ENCODE measurements at regions not wholly inside any gene's neighbourhood (a gene's known extent, or its start where the extent isn't known, plus 50 kb on each side); places are given as distances from the start of the nearest gene placed in this dataset.
A peak's percentile ranks its signal among the peaks of the same experiment; 100 is the strongest.
"Not testable (repeated sequence)": the region's sequence is repeated elsewhere in the genome, so short reads cannot be mapped to it uniquely, and the experiment has no call there.

GRCh38 chr20:25987073-25987927 is 290.6 kb upstream of the ZNF337 start:
- DNase-seq = peak in 4 of 5 experiments; percentile 27 to 59 (median 50)

GRCh38 chr20:25985597-25985996 is 288.9 kb upstream of the ZNF337 start:
- DNase-seq = no peak

GRCh38 chr20:25984933-25985332 is 288.3 kb upstream of the ZNF337 start:
- peak in 3 of 5 experiments; percentile 21 to 53 (median 34) for DNase-seq

GRCh38 chr20:25982701-25983100 is 286.0 kb upstream of the ZNF337 start:
- DNase-seq = peak in 2 of 5 experiments; percentile 41 to 69

- not testable (repeated sequence) for DNase-seq
Measured at GRCh38 chr20:25978450-25979190, 282.0 kb upstream of the ZNF337 start.

- not testable (repeated sequence) for DNase-seq
Measured at GRCh38 chr20:25975816-25976215, 279.2 kb upstream of the ZNF337 start.

- peak in 2 of 5 experiments; percentile 16 to 59 for DNase-seq
Measured at GRCh38 chr20:25965203-25965602, 268.6 kb upstream of the ZNF337 start.

- DNase-seq = not testable (repeated sequence)
Measured at GRCh38 chr20:25953876-25954275, 257.2 kb upstream of the ZNF337 start.

GRCh38 chr20:25935230-25935629 is 238.6 kb upstream of the ZNF337 start:
- DNase-seq = not testable (repeated sequence)

- peak in 1 of 5 experiments; percentile 32 for DNase-seq
Measured at GRCh38 chr20:25932806-25933205, 236.2 kb upstream of the ZNF337 start.

GRCh38 chr20:25932170-25932569 is 235.5 kb upstream of the ZNF337 start:
- not testable (repeated sequence) for DNase-seq

GRCh38 chr20:25902321-25902720 is 205.7 kb upstream of the ZNF337 start:
- not testable (repeated sequence) for DNase-seq

GRCh38 chr20:25898663-25899062 is 202.0 kb upstream of the ZNF337 start:
- DNase-seq = not testable (repeated sequence)

- DNase-seq = not testable (repeated sequence)
Measured at GRCh38 chr20:25879096-25879495, 182.4 kb upstream of the ZNF337 start.

- DNase-seq = not testable (repeated sequence)
Measured at GRCh38 chr20:25868650-25868979, 172.0 kb upstream of the ZNF337 start.

GRCh38 chr20:25867776-25868649 is 171.4 kb upstream of the ZNF337 start:
- DNase-seq = peak; percentile 47 to 74 (median 63)

GRCh38 chr20:25867015-25867775 is 170.5 kb upstream of the ZNF337 start:
- DNase-seq = not testable (repeated sequence)

GRCh38 chr20:25865715-25866656 is 169.3 kb upstream of the ZNF337 start:
- peak; percentile 45 to 79 (median 65) for DNase-seq

- DNase-seq = not testable (repeated sequence)
Measured at GRCh38 chr20:25864963-25865714, 168.5 kb upstream of the ZNF337 start.
